ENCODE measurements at regions not wholly inside any gene's neighbourhood (a gene's known extent, or its start where the extent isn't known, plus 50 kb on each side); places are given as distances from the start of the nearest gene placed in this dataset.

GRCh38 chr7:25759748-25760147, 392.2 kb upstream of the NFE2L3 start:
- H3K27ac ChIP-seq, result no peak overlapping the region
- TF ChIP-seq CTCF (conservative IDR thresholded peaks at IDR 0.05) (no peak), EZH2 (IDR thresholded peaks at IDR 0.05; ENCODE audit: low read depth) (no peak)
- DNase-seq, result no peak
- no peak overlapping the region for H2AFZ ChIP-seq
- H3K4me2 ChIP-seq, result no peak overlapping the region
- peaks cover 90% of the 10 kb centered on the region for H3K27me3 ChIP-seq (ENCODE audit: insufficient read depth, low read depth)
- no TSS peak for BruUV-seq (replicated peaks)
- no peaks in the 10 kb centered on the region for H3K9me2 ChIP-seq (ENCODE audit: insufficient read depth)
- H3K9me3 ChIP-seq (ENCODE audit: insufficient read depth, low read depth), result no peaks in the 10 kb centered on the region; the same call in 1 of the 2 replicates
- POLR2A ChIA-PET (ENCODE audit: unreplicated experiment), result no interaction called here
- no peaks in the 10 kb centered on the region for H3K4me1 ChIP-seq (replicated peaks; ENCODE audit: insufficient read depth)
- CTCF ChIA-PET, result no interaction called here
- H3K36me3 ChIP-seq (ENCODE audit: low read depth), result no peaks in the 10 kb centered on the region
- H3F3A ChIP-seq (ENCODE audit: insufficient read depth, low read depth), result no peaks in the 10 kb centered on the region
- H3K4me3 ChIP-seq, result no peak overlapping the region
- H3K79me2 ChIP-seq (ENCODE audit: low read depth), result no peaks in the 10 kb centered on the region
- intact Hi-C loops (cut with micrococcal nuclease; ENCODE audit: unreplicated experiment), result no loop called here
- no peaks in the 10 kb centered on the region for H4K20me1 ChIP-seq (ENCODE audit: insufficient read depth)

DNA sequence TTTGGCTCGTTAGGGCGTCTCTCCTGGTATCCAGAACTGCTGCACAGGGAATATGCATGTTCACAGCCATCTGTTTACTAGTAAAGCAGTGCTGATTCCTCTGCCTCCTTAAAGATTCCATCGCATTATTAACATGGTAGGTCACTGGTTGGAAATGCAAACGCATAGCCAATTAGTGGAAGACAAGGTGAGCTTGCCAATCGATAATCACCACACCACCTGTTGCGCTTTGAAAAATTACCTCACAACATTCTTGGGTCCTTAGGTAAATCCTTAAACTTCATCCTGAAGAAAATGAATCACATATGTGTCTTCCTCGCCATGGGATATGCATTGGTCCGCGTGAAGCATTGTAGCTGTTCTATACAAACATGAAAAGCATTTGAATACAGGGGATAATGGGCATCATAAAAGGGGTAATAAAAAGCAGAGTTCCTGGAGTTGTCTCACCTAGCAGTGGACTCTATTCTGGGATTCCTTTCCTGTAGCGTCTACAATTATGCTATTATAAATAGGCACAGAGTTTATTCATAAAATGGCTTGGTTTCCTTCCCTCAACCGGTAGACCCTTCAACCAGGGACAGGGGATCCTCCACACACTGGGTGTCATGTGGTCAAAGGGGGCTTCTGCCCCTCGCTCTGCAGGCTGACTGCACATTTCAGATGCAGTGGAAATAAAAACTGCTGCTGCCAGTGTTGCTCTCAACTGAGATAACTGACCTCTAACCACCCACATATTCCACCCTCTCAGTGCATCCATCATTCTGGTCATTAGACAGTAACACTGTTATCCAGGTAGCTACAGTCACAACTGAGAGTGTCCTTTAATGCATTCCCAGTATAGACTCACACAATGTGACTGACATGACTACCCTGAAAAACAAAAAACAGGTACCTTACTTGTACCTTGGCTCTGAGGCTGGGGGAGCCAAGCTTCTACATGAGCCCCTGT, 389.2 kb upstream of the NFE2L3 start:
- Histone ChIP-seq H3K4me3 (no peak overlapping the region), H3K4me2 (no peak overlapping the region), H3F3A (ENCODE audit: insufficient read depth, low read depth) (no peaks in the 10 kb centered on the region), H3K36me3 (ENCODE audit: low read depth) (no peaks in the 10 kb centered on the region), H3K9me3 (ENCODE audit: insufficient read depth, low read depth) (no peaks in the 10 kb centered on the region; the same call in 1 of the 2 replicates), H3K27ac (no peak overlapping the region), H2AFZ (no peak overlapping the region), H3K9me2 (ENCODE audit: insufficient read depth) (no peaks in the 10 kb centered on the region), H3K4me1 (replicated peaks; ENCODE audit: insufficient read depth) (no peaks in the 10 kb centered on the region), H4K20me1 (ENCODE audit: insufficient read depth) (no peaks in the 10 kb centered on the region), H3K27me3 (ENCODE audit: insufficient read depth, low read depth) (peaks cover 90% of the 10 kb centered on the region), H3K79me2 (ENCODE audit: low read depth) (no peaks in the 10 kb centered on the region)
- TF ChIP-seq CTCF (conservative IDR thresholded peaks at IDR 0.05), result no peak
- no peak for TF ChIP-seq EZH2 (IDR thresholded peaks at IDR 0.05; ENCODE audit: low read depth)
- ChIA-PET CTCF (no interaction called here), POLR2A (ENCODE audit: unreplicated experiment) (no interaction called here)
- intact Hi-C loops (cut with micrococcal nuclease; ENCODE audit: unreplicated experiment), result no loop called here
- no peak for DNase-seq
- no TSS peak for BruUV-seq (replicated peaks)

- H3K4me3 ChIP-seq, result no peak overlapping the region
- H3K9me3 ChIP-seq (ENCODE audit: insufficient read depth, low read depth), result no peaks in the 10 kb centered on the region; the same call in 1 of the 2 replicates
- H3F3A ChIP-seq (ENCODE audit: insufficient read depth, low read depth), result no peaks in the 10 kb centered on the region
- H3K4me1 ChIP-seq (replicated peaks; ENCODE audit: insufficient read depth), result no peaks in the 10 kb centered on the region
- TF ChIP-seq EZH2 (IDR thresholded peaks at IDR 0.05; ENCODE audit: low read depth) (no peak), CTCF (conservative IDR thresholded peaks at IDR 0.05) (no peak)
- no peak overlapping the region for H3K27ac ChIP-seq
- peaks cover 90% of the 10 kb centered on the region for H3K27me3 ChIP-seq (ENCODE audit: insufficient read depth, low read depth)
- no peaks in the 10 kb centered on the region for H3K36me3 ChIP-seq (ENCODE audit: low read depth)
- no peak for DNase-seq
- no TSS peak for BruUV-seq (replicated peaks)
- intact Hi-C loops (cut with micrococcal nuclease; ENCODE audit: unreplicated experiment), result no loop called here
- POLR2A ChIA-PET (ENCODE audit: unreplicated experiment), result no interaction called here
- H3K9me2 ChIP-seq (ENCODE audit: insufficient read depth), result no peaks in the 10 kb centered on the region
- no peaks in the 10 kb centered on the region for H3K79me2 ChIP-seq (ENCODE audit: low read depth)
- no peak overlapping the region for H2AFZ ChIP-seq
- CTCF ChIA-PET, result no interaction called here
- no peaks in the 10 kb centered on the region for H4K20me1 ChIP-seq (ENCODE audit: insufficient read depth)
- H3K4me2 ChIP-seq, result no peak overlapping the region
Observed at GRCh38 chr7:25763463-25763860, 388.5 kb upstream of the NFE2L3 start.
